Activated naive CD8-positive, alpha-beta T cell treated with anti-CD3 and anti-CD28 coated beads, Interleukin-2, amount 50 U/mL, for 24 hours (primary cell): ENCODE measurements at regions not wholly inside any gene's neighbourhood (a gene's known extent, or its start where the extent isn't known, plus 50 kb on each side); places are given as distances from the start of the nearest gene placed in this dataset.
A peak's percentile ranks its signal among the peaks of the same experiment; 100 is the strongest.

ENCODE experiments used
- ATAC-seq: fragments of 150-1000 bp; cut with Tn5 transposase; one replicate; pipeline ENCODE4 v1.10.0; 2021
- DNase-seq: peaks from one replicate; pipeline ENCODE4 v3.0.0; 2021
- H3K27ac Mint-ChIP-seq: one replicate; pipeline ENCODE4 v1.8.0; 2021; ENCODE audit warnings: mild to moderate bottlenecking, mixed read lengths
- H3K27me3 Mint-ChIP-seq: one replicate; pipeline ENCODE4 v1.8.0; 2021; ENCODE audit warnings: mixed read lengths
- H3K36me3 Mint-ChIP-seq: one replicate; pipeline ENCODE4 v1.8.0; 2021; ENCODE audit warnings: low read depth, mixed read lengths
- H3K4me1 Mint-ChIP-seq: one replicate; pipeline ENCODE4 v1.8.0; 2021; ENCODE audit warnings: mixed read lengths
- H3K4me3 Mint-ChIP-seq: one replicate; pipeline ENCODE4 v1.8.0; 2021; ENCODE audit warnings: mild to moderate bottlenecking, moderate library complexity, mixed read lengths
- H3K9me3 Mint-ChIP-seq: one replicate; pipeline ENCODE4 v1.8.0; 2021; ENCODE audit warnings: mixed read lengths

DNA sequence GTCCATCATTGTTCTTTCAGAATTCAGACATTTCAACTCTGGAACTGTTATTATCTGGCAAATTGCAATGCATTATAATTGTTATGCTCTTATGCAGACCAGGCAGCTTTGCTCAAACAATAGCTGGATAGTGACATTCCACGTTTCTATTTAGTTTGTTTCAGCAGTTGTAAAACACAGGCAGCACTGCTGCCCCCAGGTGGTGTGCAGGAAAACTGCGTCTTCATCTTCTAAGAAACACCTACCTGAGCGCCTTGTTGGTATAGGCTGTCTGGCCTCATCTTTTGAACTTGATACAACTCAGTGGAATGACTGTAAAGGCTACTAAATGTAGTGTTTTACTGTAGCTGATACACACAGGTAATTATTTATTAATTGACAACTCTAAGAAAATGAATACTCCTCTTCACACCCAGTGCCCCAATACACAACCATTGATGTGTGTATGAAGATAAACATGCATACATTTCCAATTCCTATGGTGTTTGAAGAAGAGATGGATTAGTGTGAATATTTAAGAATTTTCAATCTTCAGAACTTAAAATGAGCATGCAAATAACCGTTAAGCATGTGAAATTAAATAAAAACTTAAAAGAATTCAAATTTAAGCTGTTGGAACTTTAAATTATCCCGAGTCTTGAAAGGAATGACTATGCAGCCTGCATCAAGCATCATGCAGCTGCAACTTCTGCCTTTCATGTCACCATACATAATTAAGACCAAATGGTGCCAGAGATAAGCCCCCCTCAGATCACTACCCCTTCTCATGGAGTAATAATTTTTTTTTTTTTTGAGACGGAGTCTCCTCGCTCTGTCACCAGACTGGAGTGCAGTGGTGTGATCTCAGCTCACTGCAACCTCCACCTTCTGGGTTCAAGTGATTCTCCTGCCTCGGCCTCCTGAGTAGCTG, 85.6 kb downstream of the CD8B2 start:
- Mint-ChIP-seq H3K27me3 (peaks cover 7% of the 10 kb centered on the region), H3K4me1 (no peaks in the 10 kb centered on the region), H3K36me3 (no peaks in the 10 kb centered on the region), H3K4me3 (no peak overlapping the region), H3K27ac (no peak overlapping the region), H3K9me3 (no peaks in the 10 kb centered on the region)
- ATAC-seq, result peak; percentile 36
- peak; percentile 38 for DNase-seq

DNA sequence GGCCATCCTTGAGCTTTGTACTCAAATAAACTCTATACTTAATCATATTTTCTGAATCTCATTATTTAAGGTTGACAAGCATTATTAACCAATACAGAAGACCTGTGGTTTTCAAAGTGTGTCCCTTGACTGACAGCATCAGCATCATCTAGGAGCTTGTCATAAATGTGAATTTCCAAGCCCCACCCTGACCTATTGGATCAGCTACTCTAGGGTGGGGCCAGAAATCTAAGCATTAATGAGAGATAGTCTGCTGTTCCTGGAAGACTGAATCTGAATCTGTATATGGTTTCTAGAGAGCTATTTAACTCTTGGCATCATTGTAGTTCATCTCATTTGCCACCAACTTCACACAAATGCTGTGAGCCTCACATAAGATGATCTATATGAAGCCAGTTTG, 86.6 kb downstream of the CD8B2 start:
- H3K27me3 Mint-ChIP-seq, result peaks cover 14% of the 10 kb centered on the region
- DNase-seq (no peak), ATAC-seq (no peak)
- no peaks in the 10 kb centered on the region for H3K4me1 Mint-ChIP-seq
- no peaks in the 10 kb centered on the region for H3K36me3 Mint-ChIP-seq
- no peaks in the 10 kb centered on the region for H3K9me3 Mint-ChIP-seq
- H3K27ac Mint-ChIP-seq, result no peak overlapping the region
- H3K4me3 Mint-ChIP-seq, result no peak overlapping the region

- Mint-ChIP-seq H3K27me3 (peaks cover 18% of the 10 kb centered on the region), H3K4me1 (no peaks in the 10 kb centered on the region), H3K27ac (no peak overlapping the region), H3K9me3 (no peaks in the 10 kb centered on the region), H3K36me3 (no peaks in the 10 kb centered on the region), H3K4me3 (no peak overlapping the region)
- DNase-seq (no peak), ATAC-seq (no peak)
Measured at GRCh38 chr2:106575955-106576354, 88.8 kb downstream of the CD8B2 start.

GRCh38 chr2:106577255-106577651, 90.1 kb downstream of the CD8B2 start:
- ATAC-seq, result no peak
- Mint-ChIP-seq H3K4me3 (no peak overlapping the region), H3K27ac (no peak overlapping the region), H3K36me3 (no peaks in the 10 kb centered on the region), H3K4me1 (peaks cover 9% of the 10 kb centered on the region), H3K9me3 (no peaks in the 10 kb centered on the region), H3K27me3 (peaks cover 26% of the 10 kb centered on the region)
- DNase-seq, result no peak

DNA sequence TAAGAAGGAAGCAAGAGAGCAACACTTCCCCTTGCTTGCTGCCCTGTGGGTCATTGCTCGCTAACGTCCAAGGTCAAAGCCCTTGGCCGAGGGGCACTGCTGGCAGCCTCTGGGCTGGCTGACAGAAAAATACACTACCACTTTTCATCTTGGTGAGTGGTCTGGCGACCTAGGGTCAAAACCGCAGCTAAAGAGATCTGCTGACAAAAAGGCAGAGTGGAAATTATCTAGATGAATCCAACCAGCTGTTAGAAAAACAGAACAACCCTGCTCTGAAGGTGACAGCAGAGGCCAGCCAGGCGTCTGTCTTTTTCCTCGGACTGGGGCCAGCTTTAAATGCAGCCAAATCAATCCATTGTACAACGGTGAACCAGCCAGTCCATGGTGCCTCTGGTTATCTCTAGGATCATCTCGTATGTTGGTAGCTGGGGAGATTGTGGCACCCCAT, 92.6 kb downstream of the CD8B2 start:
- no peaks in the 10 kb centered on the region for H3K9me3 Mint-ChIP-seq
- no peaks in the 10 kb centered on the region for H3K36me3 Mint-ChIP-seq
- H3K4me3 Mint-ChIP-seq, result no peak overlapping the region
- H3K27ac Mint-ChIP-seq, result no peak overlapping the region
- peaks cover 13% of the 10 kb centered on the region for H3K4me1 Mint-ChIP-seq
- DNase-seq, result no peak
- H3K27me3 Mint-ChIP-seq, result peaks cover 32% of the 10 kb centered on the region
- no peak for ATAC-seq

- peaks cover 13% of the 10 kb centered on the region for H3K4me1 Mint-ChIP-seq
- no peak for ATAC-seq
- H3K36me3 Mint-ChIP-seq, result no peaks in the 10 kb centered on the region
- no peak for DNase-seq
- H3K27ac Mint-ChIP-seq, result no peak overlapping the region
- H3K27me3 Mint-ChIP-seq, result peaks cover 32% of the 10 kb centered on the region
- no peak overlapping the region for H3K4me3 Mint-ChIP-seq
- no peaks in the 10 kb centered on the region for H3K9me3 Mint-ChIP-seq
Measured at GRCh38 chr2:106580241-106580640, 93.1 kb downstream of the CD8B2 start.

- Mint-ChIP-seq H3K27me3 (peaks cover 37% of the 10 kb centered on the region), H3K9me3 (no peaks in the 10 kb centered on the region)
- ATAC-seq, result no peak
Measured at GRCh38 chr2:106581328-106581727, 94.2 kb downstream of the CD8B2 start.

DNA sequence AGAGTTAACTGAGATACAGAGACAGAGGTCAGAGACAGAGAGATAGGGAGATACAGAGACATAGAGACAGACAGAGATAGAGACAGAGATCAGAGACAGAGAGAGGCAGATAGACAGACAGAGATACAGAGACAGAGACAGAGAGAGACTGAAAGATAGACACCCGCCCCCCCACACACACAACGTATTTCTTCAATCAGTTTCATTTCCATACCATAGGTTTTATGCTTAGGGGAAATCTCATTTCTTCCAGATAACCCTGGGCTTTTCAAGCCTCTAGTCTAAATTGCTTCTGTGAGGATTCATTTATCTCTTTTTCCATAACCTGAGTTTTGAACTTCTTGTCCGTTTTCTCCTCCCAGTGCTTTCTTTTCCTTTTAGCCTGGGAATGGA, 94.6 kb downstream of the CD8B2 start:
- Mint-ChIP-seq H3K27ac (no peak overlapping the region), H3K4me3 (peak overlapping the region; percentile 81), H3K36me3 (no peaks in the 10 kb centered on the region), H3K4me1 (peaks cover 13% of the 10 kb centered on the region), H3K27me3 (peaks cover 37% of the 10 kb centered on the region), H3K9me3 (no peaks in the 10 kb centered on the region)
- ATAC-seq, result no peak
- no peak for DNase-seq

More at GRCh38 chr2:106581328-106581727, 94.2 kb downstream of the CD8B2 start:
- Mint-ChIP-seq H3K27ac (no peak overlapping the region), H3K36me3 (no peaks in the 10 kb centered on the region), H3K4me1 (peaks cover 13% of the 10 kb centered on the region), H3K4me3 (peak overlapping the region; percentile 81)
- no peak for DNase-seq

DNA sequence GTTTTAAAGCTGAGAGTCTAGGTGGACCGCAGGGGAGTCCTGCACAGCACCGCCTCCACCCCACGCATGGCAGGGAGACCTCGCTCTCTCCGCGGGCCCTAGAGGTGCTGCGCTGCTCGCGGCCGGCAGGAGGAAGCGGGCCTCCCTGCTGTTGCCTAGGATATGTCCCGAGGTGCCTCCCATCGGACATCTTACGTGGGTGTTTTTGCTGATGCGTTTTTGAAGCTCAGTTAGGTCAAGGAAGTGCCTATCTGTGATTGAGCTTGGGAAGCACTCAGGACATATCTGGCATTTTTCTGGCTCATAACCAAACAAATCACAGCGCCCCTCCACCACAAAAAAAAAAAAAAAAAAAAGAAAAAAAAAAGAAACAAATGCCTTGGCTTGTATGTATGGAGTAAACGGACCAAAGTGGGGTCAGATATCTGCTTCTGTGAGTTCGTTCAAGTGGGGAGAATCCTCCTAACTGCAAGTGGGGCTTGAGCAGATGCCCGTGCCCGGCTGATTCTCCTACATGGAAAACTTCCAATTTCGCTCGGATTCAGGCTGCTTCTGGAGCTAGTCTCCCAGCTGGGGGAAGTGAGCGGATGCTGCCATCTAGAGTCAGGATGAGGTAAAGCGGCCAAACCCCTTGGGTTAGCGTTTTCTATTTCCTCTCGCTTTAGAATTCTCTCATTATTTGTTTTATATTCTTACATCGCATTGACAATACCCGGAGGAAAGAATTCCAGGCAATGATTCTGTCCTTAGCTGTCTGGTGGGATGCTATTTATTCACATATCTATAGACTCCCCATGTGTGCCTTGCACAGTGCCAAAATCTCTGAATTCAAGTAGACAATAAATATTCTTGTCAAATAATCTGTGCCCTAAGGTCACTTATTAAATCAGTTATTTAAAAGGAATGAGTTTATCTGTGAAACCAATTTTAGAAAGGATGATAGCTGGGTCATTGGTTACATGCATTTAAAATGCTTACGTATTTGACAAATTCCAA, 95.3 kb downstream of the CD8B2 start:
- Mint-ChIP-seq H3K36me3 (no peaks in the 10 kb centered on the region), H3K4me1 (peaks cover 13% of the 10 kb centered on the region), H3K27ac (peak overlapping the region; percentile 57), H3K4me3 (peak overlapping the region; percentile 81), H3K9me3 (no peaks in the 10 kb centered on the region), H3K27me3 (peaks cover 40% of the 10 kb centered on the region)
- DNase-seq (peak; percentile 63), ATAC-seq (peak; percentile 90)

DNA sequence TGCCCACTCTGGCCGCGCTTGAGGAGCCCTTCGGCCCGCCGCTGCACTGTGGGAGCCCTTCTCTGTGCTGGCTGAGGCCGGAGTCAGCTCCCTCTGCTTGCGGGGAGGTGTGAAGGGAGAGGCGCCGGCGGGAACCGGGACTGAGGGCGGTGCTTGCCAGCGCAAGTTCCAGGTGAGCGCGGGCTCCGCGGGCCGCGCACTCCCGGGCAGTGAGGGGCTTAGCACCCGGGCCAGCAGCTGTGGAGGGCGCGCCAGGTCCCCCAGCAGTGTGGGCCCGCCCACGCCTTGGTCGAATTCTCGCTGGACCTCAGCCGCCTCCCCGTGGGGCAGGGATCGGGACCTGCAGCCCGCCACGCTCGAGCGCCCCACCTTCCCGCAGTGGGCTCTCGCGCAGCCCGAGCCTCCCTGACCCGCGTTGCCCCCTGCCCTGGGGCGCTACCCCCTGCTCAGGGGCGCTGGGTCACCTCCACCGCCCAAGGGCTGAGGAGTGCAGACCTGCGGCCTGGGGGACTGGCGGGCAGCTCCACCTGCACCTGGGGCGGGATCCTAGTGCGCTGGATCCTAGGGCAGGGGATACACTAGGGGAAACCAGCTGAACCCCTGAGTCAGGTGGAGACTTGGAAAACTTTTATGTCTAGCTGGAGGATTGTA, 97.3 kb downstream of the CD8B2 start:
- H3K4me3 Mint-ChIP-seq, result no peak overlapping the region
- H3K9me3 Mint-ChIP-seq, result no peaks in the 10 kb centered on the region
- ATAC-seq (no peak), DNase-seq (no peak)
- H3K36me3 Mint-ChIP-seq, result no peaks in the 10 kb centered on the region
- peaks cover 13% of the 10 kb centered on the region for H3K4me1 Mint-ChIP-seq
- peaks cover 33% of the 10 kb centered on the region for H3K27me3 Mint-ChIP-seq
- no peak overlapping the region for H3K27ac Mint-ChIP-seq

- ATAC-seq, result no peak
- no peak for DNase-seq
- H3K4me1 Mint-ChIP-seq, result no peaks in the 10 kb centered on the region
- H3K27me3 Mint-ChIP-seq, result peaks cover 18% of the 10 kb centered on the region
- H3K4me3 Mint-ChIP-seq, result no peak overlapping the region
- H3K36me3 Mint-ChIP-seq, result no peaks in the 10 kb centered on the region
- H3K9me3 Mint-ChIP-seq, result no peaks in the 10 kb centered on the region
- no peak overlapping the region for H3K27ac Mint-ChIP-seq
Measured at GRCh38 chr2:106596844-106597243, 109.7 kb downstream of the CD8B2 start.

DNA sequence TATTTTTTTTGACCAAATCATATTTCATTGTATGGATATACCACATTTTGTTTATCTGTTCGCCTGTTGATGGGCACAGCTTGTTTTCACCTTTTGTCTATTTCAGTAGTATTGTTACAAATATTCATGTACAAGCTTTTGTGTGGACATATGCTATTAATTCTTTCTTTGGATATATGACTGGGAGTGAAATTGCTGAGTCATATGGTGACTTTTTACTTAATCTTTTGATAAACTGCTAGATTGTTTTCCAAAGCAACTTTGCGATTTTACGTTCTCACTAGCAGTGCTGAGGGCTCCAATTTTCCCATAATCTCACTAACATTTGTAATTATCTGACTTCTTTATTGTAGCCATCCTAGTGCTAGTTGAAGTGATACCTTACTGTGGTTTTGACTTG, 112.4 kb downstream of the CD8B2 start:
- H3K27me3 Mint-ChIP-seq, result peaks cover 18% of the 10 kb centered on the region
- peaks cover under 1% of the 10 kb centered on the region for H3K9me3 Mint-ChIP-seq
- no peak overlapping the region for H3K4me3 Mint-ChIP-seq
- no peak for DNase-seq
- no peak for ATAC-seq
- no peaks in the 10 kb centered on the region for H3K4me1 Mint-ChIP-seq
- no peaks in the 10 kb centered on the region for H3K36me3 Mint-ChIP-seq
- H3K27ac Mint-ChIP-seq, result no peak overlapping the region

GRCh38 chr2:106602042-106602441, 114.9 kb downstream of the CD8B2 start:
- H3K27me3 Mint-ChIP-seq, result peaks cover 19% of the 10 kb centered on the region
- peaks cover 3% of the 10 kb centered on the region for H3K9me3 Mint-ChIP-seq
- no peaks in the 10 kb centered on the region for H3K36me3 Mint-ChIP-seq
- no peak overlapping the region for H3K27ac Mint-ChIP-seq
- no peak for ATAC-seq
- H3K4me3 Mint-ChIP-seq, result no peak overlapping the region
- no peak for DNase-seq
- no peaks in the 10 kb centered on the region for H3K4me1 Mint-ChIP-seq

- H3K27me3 Mint-ChIP-seq, result peaks cover 14% of the 10 kb centered on the region
- no peaks in the 10 kb centered on the region for H3K36me3 Mint-ChIP-seq
- H3K9me3 Mint-ChIP-seq, result peaks cover 3% of the 10 kb centered on the region
- no peak overlapping the region for H3K27ac Mint-ChIP-seq
- H3K4me1 Mint-ChIP-seq, result no peaks in the 10 kb centered on the region
- DNase-seq, result no peak
- ATAC-seq, result no peak
- no peak overlapping the region for H3K4me3 Mint-ChIP-seq
Measured at GRCh38 chr2:106606652-106607051, 119.5 kb downstream of the CD8B2 start.
